Pancreas (tissue), 10 donors: ENCODE measurements at regions not wholly inside any gene's neighbourhood (a gene's known extent, or its start where the extent isn't known, plus 50 kb on each side); places are given as distances from the start of the nearest gene placed in this dataset.

Source experiments
- ATAC-seq, 4 donors: fragments of 200-7000 bp; cut with Tn5 transposase; one replicate each; pipeline versions ENCODE4 v1.8.0 to v1.9.1; 2020; ENCODE audit warnings: mild to moderate bottlenecking in 4 of 4, moderate library complexity in 4 of 4
- DNase-seq, 6 donors: peaks; one replicate each; pipeline ENCODE4 v3.0.0-alpha.2; 2020
- FAIRE-seq: peaks from 2 replicates; lab custom pipeline; 2012; peaks lifted over from hg19 to GRCh38; lab: Jason Lieb, UNC
- H3K27ac ChIP-seq, 4 donors: fragments of 200-600 bp; sonication (generic); 1 replicate in 3 of 4; 2 replicates in 1 of 4; pipeline versions ENCODE4 v1.5.0 to v1.8.0; 2020
- H3K27me3 ChIP-seq, 4 donors: fragments of 200-600 bp; one replicate each; pipeline ENCODE4 v1.8.0; 2021
- H3K36me3 ChIP-seq, 3 donors: fragments of 200-600 bp; sonication (generic) in 1 of 3; one replicate each; pipeline versions ENCODE4 v1.5.0 to v1.8.0; 2020 to 2021
- H3K4me1 ChIP-seq, 3 donors: fragments of 200-600 bp; one replicate each; pipeline ENCODE4 v1.8.0; 2021
- H3K4me3 ChIP-seq, 4 donors: fragments of 200-600 bp; sonication (generic) in 2 of 4; one replicate each; pipeline versions ENCODE4 v1.5.0 to v1.8.0; 2020 to 2021
- H3K9me3 ChIP-seq, 4 donors: fragments of 200-600 bp; one replicate each; pipeline ENCODE4 v1.8.0; 2021
- WGBS, 2 donors: extraction: QIAGEN DNeasy Blood & Tissue Kit; methylation state at CpG; one replicate each; pipeline ENCODE4 v1.1.7; 2013; 5-methylcytosine and 5-hydroxymethylcytosine counted together
- intact Hi-C, 3 donors: fragments of 100-400 bp; cut with DNase I; formaldehyde crosslinking; loops; one replicate each; pipeline versions ENCODE4 v1.11.1 to v1.14.2; 2022
- TF ChIP-seq, protein P1 (sequence below), 4 donors: fragments of 200-600 bp; sonication (generic) in 3 of 4; IDR thresholded peaks; one replicate each; pipeline versions ENCODE4 v1.5.0 to v1.8.0; 2021; ENCODE audit warnings: antibody characterized with exemption in 4 of 4
- donor health status: healthy with polysubstance abuse.
- donor health status: DM: no; HTN: no; CAD: no; lungs with moderate emphysema.
- donor health status: DM: no; HTN: no; CAD: no.
- donor health status: control.
- donor health status: control.
- donor health status: Bipolar disorder and iron deficiency.
- donor health status: DM: yes; HTN: yes; CAD: no.
- donor health status: DM: no; HTN: no; CAD: no.
- donor health status: DM: no; HTN: no; CAD: no.
- donor health status: DM: yes; HTN: yes; CAD: no.

DNA sequence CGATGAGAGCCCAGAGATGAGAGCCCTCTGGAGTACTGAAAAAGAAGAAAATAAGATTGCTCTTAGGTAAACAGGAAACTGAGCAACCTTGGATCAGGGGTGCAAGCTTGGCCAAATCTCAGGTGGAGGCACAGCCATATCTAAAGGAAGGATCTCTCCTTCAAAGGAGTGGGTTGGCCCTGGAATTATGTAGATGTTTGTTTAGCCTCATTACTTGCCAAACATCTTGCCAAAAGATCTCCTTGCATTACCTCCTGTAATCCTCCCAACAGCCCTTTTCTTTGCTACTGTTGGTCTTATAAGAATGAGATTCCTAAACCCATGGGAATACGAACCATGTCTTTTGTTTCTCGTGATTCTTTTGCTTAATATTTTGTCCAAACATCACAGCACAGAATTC is 332.6 kb upstream of the NCKAP5 start:
- 66 to 82% methylated on average over 3 of the region's 3 CpGs for WGBS, 2 donors
- DNase-seq, result no peak
- no peak for FAIRE-seq

DNA sequence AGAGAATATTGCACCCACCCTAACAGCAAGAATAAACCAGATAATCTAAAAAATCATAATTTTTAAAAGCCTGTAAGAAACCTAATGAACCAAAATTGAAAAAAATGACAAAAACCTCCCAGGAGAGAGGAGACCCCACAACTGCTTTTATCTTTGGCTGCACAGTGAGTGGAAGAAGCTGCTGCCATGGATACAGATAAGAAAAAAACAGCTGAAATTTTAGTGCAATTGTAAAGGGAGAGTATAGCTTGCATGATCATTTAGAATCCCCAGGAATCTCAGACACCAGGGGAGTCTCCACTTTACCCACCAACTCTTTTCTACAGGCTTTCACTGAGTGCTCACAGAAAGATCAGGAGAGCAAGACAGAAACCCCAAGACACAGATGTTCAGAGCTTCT is 338.1 kb upstream of the NCKAP5 start:
- no peak overlapping the region for H3K27ac ChIP-seq
- no peaks in the 10 kb centered on the region for H3K4me1 ChIP-seq
- H3K9me3 ChIP-seq, result no peaks in the 10 kb centered on the region
- ATAC-seq, result no peak
- intact Hi-C loops, result no loop called here
- no peaks in the 10 kb centered on the region for H3K36me3 ChIP-seq
- no peak for DNase-seq
- TF ChIP-seq, protein P1, sequence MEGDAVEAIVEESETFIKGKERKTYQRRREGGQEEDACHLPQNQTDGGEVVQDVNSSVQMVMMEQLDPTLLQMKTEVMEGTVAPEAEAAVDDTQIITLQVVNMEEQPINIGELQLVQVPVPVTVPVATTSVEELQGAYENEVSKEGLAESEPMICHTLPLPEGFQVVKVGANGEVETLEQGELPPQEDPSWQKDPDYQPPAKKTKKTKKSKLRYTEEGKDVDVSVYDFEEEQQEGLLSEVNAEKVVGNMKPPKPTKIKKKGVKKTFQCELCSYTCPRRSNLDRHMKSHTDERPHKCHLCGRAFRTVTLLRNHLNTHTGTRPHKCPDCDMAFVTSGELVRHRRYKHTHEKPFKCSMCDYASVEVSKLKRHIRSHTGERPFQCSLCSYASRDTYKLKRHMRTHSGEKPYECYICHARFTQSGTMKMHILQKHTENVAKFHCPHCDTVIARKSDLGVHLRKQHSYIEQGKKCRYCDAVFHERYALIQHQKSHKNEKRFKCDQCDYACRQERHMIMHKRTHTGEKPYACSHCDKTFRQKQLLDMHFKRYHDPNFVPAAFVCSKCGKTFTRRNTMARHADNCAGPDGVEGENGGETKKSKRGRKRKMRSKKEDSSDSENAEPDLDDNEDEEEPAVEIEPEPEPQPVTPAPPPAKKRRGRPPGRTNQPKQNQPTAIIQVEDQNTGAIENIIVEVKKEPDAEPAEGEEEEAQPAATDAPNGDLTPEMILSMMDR (IDR thresholded peaks at IDR 0.05), result no peak
- no peaks in the 10 kb centered on the region for H3K27me3 ChIP-seq
- FAIRE-seq, result no peak
- H3K4me3 ChIP-seq, result no peak overlapping the region

More for the DNA sequence above, 332.6 kb upstream of the NCKAP5 start:
- Histone ChIP-seq H3K27me3 (no peaks in the 10 kb centered on the region), H3K36me3 (no peaks in the 10 kb centered on the region), H3K4me1 (no peaks in the 10 kb centered on the region), H3K27ac (no peak overlapping the region), H3K4me3 (no peak overlapping the region), H3K9me3 (no peaks in the 10 kb centered on the region)
- intact Hi-C loops, result no loop called here
- ATAC-seq, result no peak
- TF ChIP-seq, protein P1 (IDR thresholded peaks at IDR 0.05), result no peak

DNA sequence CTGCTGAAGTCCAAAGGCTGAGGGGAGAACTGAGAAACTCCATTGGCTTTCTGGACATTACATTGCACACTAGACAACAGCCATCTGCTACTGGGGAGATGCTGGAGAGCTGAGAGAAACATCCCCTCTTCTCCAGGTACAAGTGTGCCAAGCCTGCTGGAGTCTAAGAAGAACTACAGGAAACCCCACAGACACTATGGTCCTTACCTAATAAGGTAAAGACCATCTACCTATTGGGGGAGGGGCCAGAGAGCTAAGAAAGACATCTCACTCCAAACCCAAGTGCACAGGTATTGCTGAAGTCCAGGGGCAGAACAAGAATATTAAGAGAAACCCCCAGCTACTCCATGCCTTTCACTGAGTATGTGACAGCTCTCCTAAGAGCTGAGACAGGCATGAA is 338.7 kb upstream of the NCKAP5 start:
- DNase-seq, result no peak
- Histone ChIP-seq H3K27me3 (no peaks in the 10 kb centered on the region), H3K36me3 (no peaks in the 10 kb centered on the region), H3K4me3 (no peak overlapping the region), H3K27ac (no peak overlapping the region), H3K4me1 (no peaks in the 10 kb centered on the region), H3K9me3 (no peaks in the 10 kb centered on the region)
- intact Hi-C loops, result no loop called here
- ATAC-seq, result no peak
- TF ChIP-seq, protein P1 (IDR thresholded peaks at IDR 0.05), result no peak
- no peak for FAIRE-seq

DNA sequence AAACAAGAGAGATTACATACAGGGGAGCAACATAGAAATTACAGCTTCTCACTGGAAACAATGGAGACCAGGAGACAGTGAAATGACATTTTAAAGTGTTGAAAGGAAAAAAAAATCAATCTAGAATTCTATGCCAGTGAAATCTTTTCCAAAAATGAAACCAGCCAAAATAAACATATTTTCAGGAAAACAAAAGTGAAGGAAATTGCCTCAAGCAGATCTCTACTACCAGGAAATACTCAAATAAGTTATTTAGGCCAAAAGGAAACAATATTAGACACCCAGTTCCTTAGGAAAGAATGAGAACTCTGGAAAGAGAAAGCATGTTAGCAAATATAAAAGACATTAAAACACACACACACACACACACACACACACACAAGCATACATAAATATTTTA is 339.9 kb upstream of the NCKAP5 start:
- FAIRE-seq (no peak), ATAC-seq (no peak), DNase-seq (no peak)
- H3K4me3 ChIP-seq, result no peak overlapping the region
- no peaks in the 10 kb centered on the region for H3K27me3 ChIP-seq
- TF ChIP-seq, protein P1 (IDR thresholded peaks at IDR 0.05), result no peak
- H3K4me1 ChIP-seq, result no peaks in the 10 kb centered on the region
- intact Hi-C loops, result no loop called here
- no peak overlapping the region for H3K27ac ChIP-seq
- no peaks in the 10 kb centered on the region for H3K9me3 ChIP-seq
- H3K36me3 ChIP-seq, result no peaks in the 10 kb centered on the region

DNA sequence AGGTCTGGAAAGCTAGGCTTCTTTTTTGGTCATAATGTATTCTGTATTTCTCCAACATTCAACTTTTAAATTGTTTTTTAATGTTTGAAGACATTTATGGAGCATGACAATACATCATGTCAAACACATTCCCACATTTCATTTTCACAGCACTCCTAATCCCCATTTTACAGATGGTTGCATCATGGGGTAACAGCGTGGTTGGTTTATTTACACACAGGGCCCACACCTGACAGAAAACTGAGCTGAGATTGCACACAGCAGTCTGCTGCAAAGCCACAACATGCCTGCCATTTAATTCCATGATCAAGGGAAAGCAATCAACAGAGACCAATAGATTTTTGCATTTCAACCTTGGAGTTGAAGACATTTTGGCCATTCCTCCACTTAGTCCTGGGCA is 335.7 kb upstream of the MGAT5 start:
- no peaks in the 10 kb centered on the region for H3K27me3 ChIP-seq
- FAIRE-seq (no peak), DNase-seq (no peak), ATAC-seq (no peak)
- H3K4me1 ChIP-seq, result no peaks in the 10 kb centered on the region
- TF ChIP-seq, protein P1 (IDR thresholded peaks at IDR 0.05), result no peak
- H3K27ac ChIP-seq, result no peak overlapping the region
- H3K9me3 ChIP-seq, result no peaks in the 10 kb centered on the region
- WGBS, 2 donors, result 75 to 85% methylated on average over 1 of the region's 1 CpG
- intact Hi-C loops, result no loop called here
- H3K4me3 ChIP-seq, result no peak overlapping the region
- no peaks in the 10 kb centered on the region for H3K36me3 ChIP-seq
